ENCODE measurements at regions not wholly inside any gene's neighbourhood (a gene's known extent, or its start where the extent isn't known, plus 50 kb on each side); places are given as distances from the start of the nearest gene placed in this dataset.

DNA sequence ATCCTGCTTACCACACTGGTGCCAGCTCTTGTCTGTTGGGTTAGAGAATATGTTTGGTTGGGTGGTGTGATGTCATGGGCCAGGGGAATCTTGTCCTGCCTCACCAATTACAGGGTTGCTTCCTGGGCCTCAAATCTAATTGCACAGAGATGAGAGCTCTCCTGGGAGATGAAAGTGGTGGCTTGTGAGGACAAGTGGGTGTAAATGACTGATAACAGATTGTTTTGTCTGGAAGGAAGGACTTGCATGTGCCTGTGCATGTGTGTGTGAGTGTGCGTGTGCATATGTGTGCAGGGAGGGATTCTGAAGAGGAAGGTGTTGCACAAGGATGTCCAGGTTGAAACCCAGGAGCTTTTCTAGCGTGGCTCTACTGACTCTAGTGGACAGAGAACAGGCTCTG, 271.9 kb downstream of the LOXHD1 start:
- DNase-seq (ENCODE audit: low read depth): no peak

- DNase-seq (ENCODE audit: low read depth): no peak
Measured at GRCh38 chr18:46386788-46387187, 270.2 kb downstream of the LOXHD1 start.

GRCh38 chr18:46387441-46388131, 269.4 kb downstream of the LOXHD1 start:
- DNase-seq (ENCODE audit: low read depth): no peak

- no peak for DNase-seq (ENCODE audit: low read depth)
Measured at GRCh38 chr18:46388286-46388685, 268.7 kb downstream of the LOXHD1 start.

DNA sequence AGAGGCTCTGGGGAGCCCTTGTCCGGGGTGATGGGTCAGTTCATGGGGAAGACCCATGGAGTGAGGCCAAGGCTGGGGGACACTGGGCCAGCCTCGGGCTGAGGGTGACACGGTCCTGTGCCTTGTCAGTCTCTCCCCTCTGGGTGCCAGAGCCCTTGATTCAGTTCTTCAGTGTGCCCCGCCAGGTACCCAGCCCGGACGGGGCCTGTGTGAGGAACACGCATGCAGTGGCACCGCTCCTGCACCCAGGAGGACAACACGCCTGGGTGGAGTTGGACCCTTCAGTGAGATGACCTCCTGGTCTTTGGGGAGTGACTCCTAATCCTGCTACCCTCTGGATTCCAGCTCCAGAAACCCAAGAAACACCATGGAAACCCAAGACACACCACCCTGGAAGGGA, 264.4 kb downstream of the LOXHD1 start:
- DNase-seq (ENCODE audit: low read depth): no peak

- DNase-seq (ENCODE audit: low read depth): no peak
Measured at GRCh38 chr18:46393230-46393629, 263.8 kb downstream of the LOXHD1 start.

- DNase-seq (ENCODE audit: low read depth): no peak
Measured at GRCh38 chr18:46393961-46394360, 263.1 kb downstream of the LOXHD1 start.

- no peak for DNase-seq (ENCODE audit: low read depth)
Measured at GRCh38 chr18:46395795-46396194, 261.2 kb downstream of the LOXHD1 start.

DNA sequence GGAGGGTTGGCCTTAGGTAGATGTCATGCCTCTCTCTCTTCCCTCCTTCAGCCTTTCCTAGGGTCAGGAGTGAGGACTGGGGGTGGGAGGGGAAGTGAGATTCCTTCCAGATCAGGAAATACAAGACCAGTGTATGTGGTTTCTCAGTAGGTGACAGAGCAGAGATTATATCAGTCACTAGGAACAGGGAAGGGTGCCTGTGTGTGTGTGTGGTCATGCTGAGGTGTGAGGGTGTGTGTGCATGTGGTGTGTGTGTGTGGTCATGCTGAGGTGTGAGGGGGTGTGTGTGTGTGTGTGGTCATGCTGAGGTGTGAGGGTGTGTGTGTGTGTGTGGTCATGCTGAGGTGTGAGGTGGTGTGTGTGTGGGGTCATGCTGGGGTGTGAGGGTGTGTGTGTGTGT, 259.8 kb downstream of the LOXHD1 start:
- no peak for DNase-seq (ENCODE audit: low read depth)

- no peak for DNase-seq (ENCODE audit: low read depth)
Measured at GRCh38 chr18:46398005-46398404, 259.0 kb downstream of the LOXHD1 start.

DNA sequence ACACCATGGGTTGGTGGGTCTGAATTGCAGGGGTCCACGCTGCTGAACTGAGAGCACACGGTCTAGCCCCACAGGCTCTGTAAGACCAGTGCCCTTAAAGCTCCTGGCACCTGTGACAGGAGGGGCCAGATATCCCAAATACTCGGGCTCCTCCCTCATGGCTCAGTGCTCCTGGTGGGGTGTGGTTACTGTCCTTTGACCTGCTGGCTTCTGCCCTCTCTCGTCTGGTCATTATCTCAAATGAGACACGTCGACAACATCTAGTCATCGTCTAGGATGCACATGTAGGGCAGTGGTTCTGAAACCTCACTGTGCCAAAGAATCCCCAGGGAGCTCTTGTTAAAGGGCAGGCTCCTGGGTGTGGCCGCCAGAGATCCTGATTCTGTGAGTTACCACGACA, 258.4 kb downstream of the LOXHD1 start:
- DNase-seq (ENCODE audit: low read depth): no peak

DNA sequence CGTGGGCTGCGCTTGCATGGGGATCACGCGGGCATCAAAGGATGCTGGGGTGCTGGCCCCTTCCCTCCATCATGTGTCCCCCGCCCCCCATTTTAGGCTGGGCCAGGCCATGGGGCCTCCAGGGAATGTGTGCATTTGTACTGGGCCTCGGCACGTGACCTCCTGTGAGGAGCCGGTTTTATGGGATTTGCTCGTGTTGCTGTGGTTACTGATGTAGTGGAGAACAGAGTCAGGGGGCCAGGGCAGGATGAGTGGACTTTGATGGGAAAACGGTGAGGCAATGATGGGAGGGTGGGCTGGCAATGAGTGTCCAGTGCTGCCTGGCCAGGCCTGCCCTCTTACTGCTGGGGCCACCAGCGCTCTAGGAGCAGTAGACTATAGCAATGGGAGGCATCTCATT, 257.7 kb downstream of the LOXHD1 start:
- no peak for DNase-seq (ENCODE audit: low read depth)

GRCh38 chr18:46400449-46400848, 256.6 kb downstream of the LOXHD1 start:
- DNase-seq (ENCODE audit: low read depth): no peak

GRCh38 chr18:46401486-46402070, 255.4 kb downstream of the LOXHD1 start:
- DNase-seq (ENCODE audit: low read depth): no peak

GRCh38 chr18:46402396-46402795, 254.6 kb downstream of the LOXHD1 start:
- no peak for DNase-seq (ENCODE audit: low read depth)

DNA sequence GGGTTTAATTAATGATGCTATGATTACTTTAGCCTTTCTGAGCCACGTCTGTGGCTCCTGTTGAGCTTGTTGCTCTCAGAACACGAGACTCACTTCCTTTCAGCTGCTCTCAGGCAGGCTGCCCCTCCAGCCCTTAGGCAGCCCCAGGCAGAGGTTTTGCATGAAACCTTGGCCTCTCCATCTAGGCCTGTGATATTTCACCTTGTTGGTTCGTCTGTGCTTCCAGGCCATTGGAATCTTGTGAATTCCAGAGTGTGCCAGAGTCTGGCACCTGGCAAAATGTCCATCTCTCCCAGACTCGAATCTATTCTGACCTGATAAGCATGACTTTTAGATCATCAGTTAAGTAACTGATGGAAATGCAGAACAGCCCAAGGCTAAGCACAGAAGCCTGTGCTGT, 254.1 kb downstream of the LOXHD1 start:
- no peak for DNase-seq (ENCODE audit: low read depth)

GRCh38 chr18:46405832-46406538, 251.0 kb downstream of the LOXHD1 start:
- DNase-seq (ENCODE audit: low read depth): no peak

DNA sequence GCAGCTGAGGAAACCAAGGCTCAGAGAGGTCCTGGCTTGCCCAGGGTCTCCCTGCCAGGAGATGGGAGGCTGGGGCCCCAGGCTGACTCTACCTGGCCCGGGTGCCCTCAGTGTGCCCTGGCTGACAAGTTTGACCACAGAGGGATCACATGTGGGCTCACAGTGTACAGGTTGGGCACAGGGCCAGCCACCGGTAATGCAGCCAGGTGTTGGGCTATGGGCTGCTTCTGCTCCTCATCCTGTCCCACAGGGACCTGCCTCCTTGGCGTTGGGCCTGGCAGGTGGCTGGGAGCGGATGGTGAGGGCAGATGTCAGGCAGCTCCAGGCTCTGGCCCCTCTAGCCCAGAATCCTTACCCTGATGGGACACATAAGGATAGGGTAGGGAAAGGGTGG, 250.5 kb downstream of the LOXHD1 start:
- no peak for DNase-seq (ENCODE audit: low read depth)

DNA sequence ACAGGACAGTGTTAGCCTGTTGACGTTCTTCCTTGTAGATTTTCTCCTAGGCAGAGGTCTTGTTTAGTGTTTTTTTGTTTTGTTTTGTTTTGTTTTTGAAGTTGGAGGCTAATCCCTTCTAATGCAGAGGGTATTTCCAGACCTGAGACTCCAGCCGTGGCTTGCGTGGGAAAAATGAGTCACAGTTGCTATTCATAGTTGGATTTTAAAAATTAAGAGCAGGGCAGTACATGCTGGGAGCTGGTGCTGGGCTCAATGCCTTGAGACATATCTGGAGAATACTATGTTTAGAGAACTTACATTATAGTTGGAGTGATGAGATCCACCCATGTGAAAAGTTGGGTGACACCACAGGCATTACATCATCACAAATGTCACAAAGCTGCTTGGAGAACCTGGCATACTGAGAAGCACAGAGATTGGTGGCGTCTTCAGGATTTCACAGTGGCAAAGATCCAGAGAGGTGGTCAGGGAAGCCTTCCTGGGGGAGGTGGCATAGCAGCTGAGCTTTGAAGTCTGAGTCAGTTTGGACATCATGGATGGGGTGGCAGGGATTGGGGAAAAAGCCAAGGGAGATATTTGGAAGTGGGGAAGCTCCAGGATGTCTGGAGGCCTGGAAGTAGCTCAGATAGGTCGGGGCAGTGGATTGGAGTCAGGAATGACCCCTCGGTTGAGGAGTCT, 249.4 kb downstream of the LOXHD1 start:
- no peak for DNase-seq (ENCODE audit: low read depth)

- DNase-seq (ENCODE audit: low read depth): no peak
Measured at GRCh38 chr18:46408334-46408987, 248.6 kb downstream of the LOXHD1 start.

DNA sequence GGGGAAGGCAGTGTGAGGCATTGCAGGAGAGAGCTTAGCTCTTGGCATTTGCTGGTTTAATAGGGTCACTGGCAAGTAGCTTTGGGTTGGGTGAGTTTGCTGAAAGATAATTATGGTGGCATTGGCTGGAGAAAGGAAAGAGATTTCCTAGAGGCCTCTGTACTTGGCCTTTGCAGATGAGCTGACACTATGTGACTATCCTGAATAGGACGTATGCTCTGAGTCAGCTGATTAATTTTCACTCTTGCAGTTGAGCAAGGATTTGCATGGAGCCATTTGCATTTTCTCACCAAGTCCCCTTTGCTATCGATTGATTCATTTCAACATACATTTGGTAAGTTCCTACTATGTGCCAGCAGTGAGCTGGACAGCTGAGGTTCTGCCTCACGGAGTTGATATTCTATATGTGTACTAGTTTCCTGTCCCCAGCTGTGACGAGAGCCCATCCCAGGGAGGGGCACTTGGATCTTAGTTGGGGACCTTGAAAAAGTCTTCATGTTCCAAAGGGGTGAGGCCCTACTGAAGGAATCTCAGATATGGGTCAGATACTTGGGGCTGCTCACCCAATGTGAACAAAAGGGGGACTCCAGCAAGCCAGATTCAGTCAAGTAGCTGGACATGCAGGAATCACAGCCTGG, 245.7 kb downstream of the LOXHD1 start:
- DNase-seq (ENCODE audit: low read depth): no peak
